Prostate gland (tissue), 2 donors: ENCODE measurements at regions not wholly inside any gene's neighbourhood (a gene's known extent, or its start where the extent isn't known, plus 50 kb on each side); places are given as distances from the start of the nearest gene placed in this dataset.

ENCODE experiments used
- CTCF ChIP-seq, 4 experiments: fragments of 200-600 bp in 2 of 4; fragments of 450-650 bp in 2 of 4; sonication (generic) in 2 of 4; IDR thresholded peaks; 1 replicate in 3 of 4; 2 replicates in 1 of 4; pipeline ENCODE4 v1.5.1; 2016 to 2019; ENCODE audit warnings: antibody characterized with exemption in 4 of 4, mild to moderate bottlenecking in 2 of 4, moderate library complexity in 2 of 4
- POLR2A ChIP-seq: fragments of 450-650 bp; IDR thresholded peaks from one replicate; pipeline ENCODE4 v1.6.1; 2016; ENCODE audit warnings: antibody characterized with exemption, mild to moderate bottlenecking
- POLR2AphosphoS5 ChIP-seq: sonication (generic); formaldehyde crosslinking; IDR thresholded peaks from one replicate; pipeline ENCODE4 v1.6.1; 2017; ENCODE audit warnings: antibody characterized with exemption

GRCh38 chr2:19046986-19047780, 311.2 kb downstream of the OSR1 start:
- TF ChIP-seq CTCF (IDR thresholded peaks at IDR 0.05) = no peak
- TF ChIP-seq POLR2A = no peak
- peak; percentile 8 for TF ChIP-seq POLR2AphosphoS5
